Muscle of back (tissue), 3 donors: ENCODE measurements at regions not wholly inside any gene's neighbourhood (a gene's known extent, or its start where the extent isn't known, plus 50 kb on each side); places are given as distances from the start of the nearest gene placed in this dataset.

Experiments
- DNase-seq, 3 donors: peaks; one replicate each; pipeline versions ENCODE4 v3.0.0 to v3.0.0-alpha.2; 2013

GRCh38 chr4:101593666-101594065 lies 196.9 kb upstream of the BANK1 start:
- DNase-seq = no peak

GRCh38 chr4:101584306-101584705 lies 206.2 kb upstream of the BANK1 start:
- DNase-seq = no peak

- DNase-seq = no peak
Measured at GRCh38 chr4:101563126-101563525, 215.8 kb upstream of the PPP3CA start.

GRCh38 chr4:101556842-101557241 lies 209.5 kb upstream of the PPP3CA start:
- DNase-seq = no peak

- no peak for DNase-seq
Measured at GRCh38 chr4:101555341-101555880, 208.1 kb upstream of the PPP3CA start.

GRCh38 chr4:101540336-101540735 lies 193.0 kb upstream of the PPP3CA start:
- DNase-seq = no peak

GRCh38 chr4:101528526-101528925 lies 181.2 kb upstream of the PPP3CA start:
- DNase-seq = no peak

- no peak for DNase-seq
Measured at GRCh38 chr4:101527188-101527587, 179.9 kb upstream of the PPP3CA start.

- DNase-seq = no peak
Measured at GRCh38 chr4:101515566-101515965, 168.2 kb upstream of the PPP3CA start.

- no peak for DNase-seq
Measured at GRCh38 chr4:101515099-101515498, 167.8 kb upstream of the PPP3CA start.

- DNase-seq = no peak
Measured at GRCh38 chr4:101512416-101512815, 165.1 kb upstream of the PPP3CA start.

GRCh38 chr4:101501421-101501820 lies 154.1 kb upstream of the PPP3CA start:
- DNase-seq = no peak

GRCh38 chr4:101500742-101501141 lies 153.4 kb upstream of the PPP3CA start:
- no peak for DNase-seq

- DNase-seq = no peak
Measured at GRCh38 chr4:101475246-101475645, 127.9 kb upstream of the PPP3CA start.

GRCh38 chr4:101471201-101471600 lies 123.9 kb upstream of the PPP3CA start:
- no peak for DNase-seq

GRCh38 chr4:101464596-101464995 lies 117.3 kb upstream of the PPP3CA start:
- DNase-seq = no peak

GRCh38 chr4:101458914-101459313 lies 111.6 kb upstream of the PPP3CA start:
- peak in 1 of 3 donors; percentile 6 for DNase-seq

- no peak for DNase-seq
Measured at GRCh38 chr4:101458473-101458872, 111.1 kb upstream of the PPP3CA start.

GRCh38 chr4:101451086-101451485 lies 103.8 kb upstream of the PPP3CA start:
- DNase-seq = no peak

- no peak for DNase-seq
Measured at GRCh38 chr4:101441446-101441845, 94.1 kb upstream of the PPP3CA start.

GRCh38 chr4:101439926-101440325 lies 92.6 kb upstream of the PPP3CA start:
- peak in 1 of 3 donors; percentile 23 for DNase-seq

GRCh38 chr4:101421386-101421785 lies 74.1 kb upstream of the PPP3CA start:
- DNase-seq = no peak

GRCh38 chr4:101420661-101421060 lies 73.3 kb upstream of the PPP3CA start:
- DNase-seq = no peak

- peak in 2 of 3 donors; percentile 16 to 34 for DNase-seq
Measured at GRCh38 chr4:101419336-101420135, 72.2 kb upstream of the PPP3CA start.
